Kidney (tissue), 13 donors: ENCODE measurements at regions not wholly inside any gene's neighbourhood (a gene's known extent, or its start where the extent isn't known, plus 50 kb on each side); places are given as distances from the start of the nearest gene placed in this dataset.
A peak's percentile ranks its signal among the peaks of the same experiment; 100 is the strongest.

Experiments used
- DNase-seq, 5 donors: peaks; one replicate each; pipeline ENCODE4 v3.0.0-alpha.2; 2013 to 2020
- FAIRE-seq: peaks from 2 replicates; lab custom pipeline; 2012; peaks lifted over from hg19 to GRCh38; lab: Jason Lieb, UNC
- H3K27ac ChIP-seq, 2 donors: one replicate each; pipeline ENCODE4 v1.7.0; 2013; ENCODE audit warnings: low read depth in 2 of 2, low read length in 2 of 2, inconsistent platforms in 1 of 2
- H3K27me3 ChIP-seq: one replicate; pipeline ENCODE4 v1.7.1; 2013; ENCODE audit warnings: low read length, inconsistent platforms; ENCODE audit not compliant: control insufficient read depth, insufficient read depth
- H3K36me3 ChIP-seq, 3 donors: one replicate each; pipeline versions ENCODE4 v1.7.0 to v1.7.1; 2013; ENCODE audit warnings: low read length in 3 of 3, control low read depth in 1 of 3, inconsistent platforms in 1 of 3; ENCODE audit not compliant: insufficient read depth in 3 of 3, control insufficient read depth in 2 of 3
- H3K4me1 ChIP-seq, 3 donors: one replicate each; pipeline versions ENCODE4 v1.7.0 to v1.7.1; 2013; ENCODE audit warnings: low read length in 3 of 3, inconsistent platforms in 1 of 3, low read depth in 1 of 3; ENCODE audit not compliant: control insufficient read depth in 2 of 3, insufficient read depth in 2 of 3
- H3K4me3 ChIP-seq, 3 donors: one replicate each; pipeline versions ENCODE4 v1.7.0 to v1.8.1; 2013; ENCODE audit warnings: low read length in 3 of 3, control low read depth in 1 of 3, inconsistent platforms in 1 of 3
- H3K9ac ChIP-seq, 3 donors: one replicate each; pipeline versions ENCODE4 v1.7.0 to v1.7.1; 2013; ENCODE audit warnings: low read length in 3 of 3, control low read depth in 1 of 3, inconsistent platforms in 1 of 3
- H3K9me3 ChIP-seq, 3 donors: one replicate each; pipeline versions ENCODE4 v1.7.0 to v1.7.1; 2013; ENCODE audit warnings: low read length in 3 of 3, control low read depth in 1 of 3, inconsistent platforms in 1 of 3; ENCODE audit not compliant: control insufficient read depth in 2 of 3, insufficient read depth in 1 of 3
- intact Hi-C: fragments of 100-400 bp; cut with DNase I; formaldehyde crosslinking; loops from one replicate; pipeline ENCODE4 v1.11.1; 2022
- TF ChIP-seq, protein P1 (sequence below): IDR thresholded peaks from 3 replicates; pipeline ENCODE4 v1.5.1; 2012; ENCODE audit warnings: mild to moderate bottlenecking, moderate library complexity, borderline replicate concordance; ENCODE audit not compliant: insufficient read depth; ENCODE audit errors: extremely low read depth
- donor health status: control.
- donor health status: control.
- donor health status: control.
- donor health status: control.
- donor health status: control.
- donor health status: DM: yes; HTN: yes; CAD: no.
- donor health status: Normal renal cell carcinoma (clear cell type).

DNA sequence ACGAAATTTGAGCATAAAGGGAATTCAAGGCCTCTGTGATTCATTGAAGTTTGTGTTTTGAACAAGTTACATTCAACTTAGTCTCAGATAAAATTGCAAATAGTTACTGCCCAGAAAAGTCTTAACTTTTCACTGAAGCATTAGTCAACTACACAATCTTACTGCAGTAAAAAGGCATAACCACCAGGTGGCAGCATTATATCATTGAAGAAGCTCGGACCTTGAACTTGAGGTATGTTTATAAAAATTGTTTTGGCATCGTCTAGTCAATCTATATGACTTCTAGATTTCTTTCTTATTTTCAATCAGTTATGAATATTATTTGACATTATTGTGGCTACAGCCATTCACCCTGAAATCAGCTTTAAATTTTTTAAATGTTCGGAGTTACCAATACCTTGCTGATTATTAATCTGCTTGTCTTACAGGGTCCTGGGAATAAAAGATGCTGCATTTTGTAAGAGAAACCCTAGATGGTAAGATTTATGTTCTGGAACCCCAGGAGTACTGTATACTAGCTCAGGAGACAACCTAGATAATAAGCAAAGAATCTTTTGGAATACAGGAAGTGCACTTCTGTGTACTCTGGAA is 83.9 kb upstream of the GRAMD2B start:
- peak; percentile 99 for FAIRE-seq
- Histone ChIP-seq H3K36me3 (no peaks in the 10 kb centered on the region), H3K4me3 (peak overlapping the region in 2 of 3 donors; percentile 3 to 17), H3K27ac (no peak overlapping the region), H3K4me1 (peaks cover 0 to 3% (median 0%) of the 10 kb centered on the region in 3 donors), H3K9ac (no peak overlapping the region), H3K27me3 (no peaks in the 10 kb centered on the region), H3K9me3 (no peaks in the 10 kb centered on the region)
- intact Hi-C loops: no loop called here
- DNase-seq: peak in 3 of 5 donors; percentile 44 to 89 (median 80)
- TF ChIP-seq, protein P1, sequence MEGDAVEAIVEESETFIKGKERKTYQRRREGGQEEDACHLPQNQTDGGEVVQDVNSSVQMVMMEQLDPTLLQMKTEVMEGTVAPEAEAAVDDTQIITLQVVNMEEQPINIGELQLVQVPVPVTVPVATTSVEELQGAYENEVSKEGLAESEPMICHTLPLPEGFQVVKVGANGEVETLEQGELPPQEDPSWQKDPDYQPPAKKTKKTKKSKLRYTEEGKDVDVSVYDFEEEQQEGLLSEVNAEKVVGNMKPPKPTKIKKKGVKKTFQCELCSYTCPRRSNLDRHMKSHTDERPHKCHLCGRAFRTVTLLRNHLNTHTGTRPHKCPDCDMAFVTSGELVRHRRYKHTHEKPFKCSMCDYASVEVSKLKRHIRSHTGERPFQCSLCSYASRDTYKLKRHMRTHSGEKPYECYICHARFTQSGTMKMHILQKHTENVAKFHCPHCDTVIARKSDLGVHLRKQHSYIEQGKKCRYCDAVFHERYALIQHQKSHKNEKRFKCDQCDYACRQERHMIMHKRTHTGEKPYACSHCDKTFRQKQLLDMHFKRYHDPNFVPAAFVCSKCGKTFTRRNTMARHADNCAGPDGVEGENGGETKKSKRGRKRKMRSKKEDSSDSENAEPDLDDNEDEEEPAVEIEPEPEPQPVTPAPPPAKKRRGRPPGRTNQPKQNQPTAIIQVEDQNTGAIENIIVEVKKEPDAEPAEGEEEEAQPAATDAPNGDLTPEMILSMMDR: peak; percentile 90

DNA sequence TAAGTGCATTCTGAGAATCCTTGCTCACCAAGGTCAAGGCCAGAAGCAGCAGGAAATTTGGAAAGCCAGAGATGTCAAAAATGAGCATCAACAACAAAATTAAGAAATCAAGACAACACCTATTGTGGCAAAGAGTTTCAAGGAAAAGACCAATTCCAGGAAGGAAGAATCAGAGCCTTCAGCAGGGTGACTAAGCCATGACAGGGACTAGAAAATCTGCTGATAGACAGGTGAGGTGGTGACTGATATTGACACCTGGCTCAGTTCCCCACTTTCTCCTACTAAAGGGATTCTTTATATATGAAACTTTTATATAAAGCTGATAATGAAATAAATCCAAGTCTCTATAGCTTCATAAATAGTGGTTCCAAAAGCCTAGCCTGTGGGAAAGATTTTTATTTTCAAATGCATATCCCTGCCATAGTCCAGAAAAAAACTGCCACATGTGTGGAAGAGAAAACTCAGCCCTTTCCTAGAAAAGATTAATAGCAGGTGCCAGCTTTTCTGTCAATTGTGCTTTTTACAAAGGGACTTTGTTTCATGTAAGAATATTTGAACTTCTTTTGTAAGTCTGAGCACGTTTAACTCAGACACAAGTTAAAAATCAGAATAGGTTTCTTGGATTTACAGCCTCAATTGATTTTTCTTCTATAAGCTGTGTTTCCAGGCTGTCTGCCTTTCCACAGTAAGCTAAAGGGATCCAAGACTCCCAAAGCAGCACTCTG is 81.1 kb upstream of the GRAMD2B start:
- H3K9ac ChIP-seq: no peak overlapping the region
- FAIRE-seq: no peak
- H3K4me3 ChIP-seq: no peak overlapping the region
- DNase-seq: no peak
- H3K27me3 ChIP-seq: no peaks in the 10 kb centered on the region
- intact Hi-C loops: no loop called here
- H3K27ac ChIP-seq: no peak overlapping the region
- TF ChIP-seq, protein P1: no peak
- no peaks in the 10 kb centered on the region for H3K9me3 ChIP-seq
- peaks cover 0 to 3% (median 0%) of the 10 kb centered on the region in 3 donors for H3K4me1 ChIP-seq
- H3K36me3 ChIP-seq: no peaks in the 10 kb centered on the region

DNA sequence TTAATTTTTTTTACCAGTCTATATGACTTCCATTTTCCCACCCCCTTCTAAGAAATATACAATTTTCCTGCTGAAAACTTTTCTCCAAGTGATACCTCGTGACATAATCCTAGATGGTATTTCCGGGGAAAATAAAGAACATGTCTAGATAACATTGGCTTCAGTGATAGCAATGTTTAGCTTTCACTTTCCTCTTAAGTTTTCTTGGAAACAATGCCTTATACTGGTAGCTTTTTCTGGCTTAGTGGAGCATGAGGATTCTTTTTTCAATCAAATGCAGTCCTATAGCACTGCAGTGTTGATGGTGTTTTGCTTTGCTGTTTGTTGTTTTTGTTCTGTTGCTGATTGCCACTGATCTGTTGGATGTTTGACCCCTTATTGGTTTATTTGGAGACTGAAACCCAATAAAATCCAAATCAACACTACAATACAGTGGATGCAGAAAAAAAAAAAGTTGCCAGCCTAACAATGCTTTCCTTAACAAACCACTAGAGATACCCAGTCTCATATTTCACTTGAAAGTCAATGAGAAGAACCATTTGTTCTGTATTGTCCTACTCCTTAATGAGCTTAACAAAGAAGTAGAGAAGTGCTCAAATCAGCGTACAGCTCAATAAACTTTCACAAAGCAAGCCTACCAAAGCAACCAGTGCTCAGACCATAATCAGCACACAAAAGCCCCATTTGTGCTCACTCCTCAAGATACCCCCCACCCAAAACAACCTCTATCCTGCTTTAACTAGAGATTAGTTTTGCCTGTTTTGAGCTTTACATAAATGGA is 74.2 kb upstream of the GRAMD2B start:
- TF ChIP-seq, protein P1: no peak
- Histone ChIP-seq H3K9ac (no peak overlapping the region), H3K27ac (peak overlapping the region in 1 of 2 donors; percentile 14), H3K36me3 (no peaks in the 10 kb centered on the region), H3K27me3 (no peaks in the 10 kb centered on the region), H3K4me3 (no peak overlapping the region), H3K4me1 (peaks cover under 1 to 5% (median 4%) of the 10 kb centered on the region in 3 donors), H3K9me3 (no peaks in the 10 kb centered on the region)
- intact Hi-C loops: no loop called here
- DNase-seq: no peak
- no peak for FAIRE-seq
